ENCODE measurements at regions not wholly inside any gene's neighbourhood (a gene's known extent, or its start where the extent isn't known, plus 50 kb on each side); places are given as distances from the start of the nearest gene placed in this dataset.

DNA sequence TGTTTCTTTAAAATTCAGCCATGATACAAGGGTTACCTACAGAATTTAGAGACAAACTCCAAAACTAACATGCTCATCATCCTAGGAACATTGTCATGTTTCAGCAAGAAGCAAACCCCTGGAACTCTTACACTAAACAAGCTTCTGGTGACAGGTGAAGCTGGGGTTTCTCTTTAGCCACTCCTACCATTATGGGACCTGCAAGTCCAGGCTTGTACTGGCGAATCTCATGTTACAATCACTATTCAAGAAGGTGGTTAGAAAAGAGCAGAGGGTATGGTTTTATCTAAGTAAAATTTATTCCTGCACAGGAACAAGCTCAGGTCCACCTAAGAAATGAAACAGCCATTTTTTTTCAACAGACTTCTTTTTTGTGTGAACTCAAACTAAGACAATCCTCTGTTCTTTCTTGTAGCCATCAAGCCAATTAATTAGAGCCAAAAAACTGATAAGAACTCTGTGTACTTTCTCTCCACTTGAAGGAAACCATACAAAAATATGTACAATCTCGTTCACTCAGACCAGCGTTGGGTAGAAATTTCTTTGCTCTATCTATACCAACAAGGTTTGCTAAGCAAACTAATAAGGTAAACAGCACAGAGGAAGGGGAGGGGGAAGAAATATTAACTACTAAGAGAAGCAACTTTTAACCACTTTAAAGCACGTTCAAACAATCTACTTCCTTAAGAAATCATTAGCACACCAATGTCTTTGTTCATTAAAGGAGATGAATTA, 63.3 kb upstream of the NEDD4L start:
- Histone ChIP-seq H3K9me2 (no peaks in the 10 kb centered on the region), H3K4me1 (ENCODE audit: control insufficient read depth in 1 of 2, insufficient read depth in 2 of 2, low read depth in 1 of 2, low read length in 1 of 2) (no peaks in the 10 kb centered on the region; a peak in 1 of 4 replicates), H3K79me2 (ENCODE audit: insufficient read depth) (no peaks in the 10 kb centered on the region), H3K4me2 (no peak overlapping the region), H3K9ac (no peak overlapping the region), H3K27ac (ENCODE audit: low read depth in 2 of 2, low read length in 1 of 2) (no peak overlapping the region), H3K9me3 (no peaks in the 10 kb centered on the region), H3K4me3 (ENCODE audit: low read depth in 2 of 2, low read length in 1 of 2) (no peak overlapping the region), H3K27me3 (ENCODE audit: insufficient read depth) (no peaks in the 10 kb centered on the region), H3F3A (replicated peaks; ENCODE audit: insufficient read depth) (no peaks in the 10 kb centered on the region), H4K20me1 (ENCODE audit: insufficient read depth) (no peaks in the 10 kb centered on the region), H3K36me3 (replicated peaks in 1 of 2; ENCODE audit: control insufficient read depth in 1 of 2, insufficient read depth in 2 of 2, low read length in 1 of 2) (no peaks in the 10 kb centered on the region), H2AFZ (ENCODE audit: low read depth) (no peak overlapping the region)
- DNase-seq, result no peak
- POLR2A ChIA-PET, result no interaction called here
- TF ChIP-seq, protein P1, sequence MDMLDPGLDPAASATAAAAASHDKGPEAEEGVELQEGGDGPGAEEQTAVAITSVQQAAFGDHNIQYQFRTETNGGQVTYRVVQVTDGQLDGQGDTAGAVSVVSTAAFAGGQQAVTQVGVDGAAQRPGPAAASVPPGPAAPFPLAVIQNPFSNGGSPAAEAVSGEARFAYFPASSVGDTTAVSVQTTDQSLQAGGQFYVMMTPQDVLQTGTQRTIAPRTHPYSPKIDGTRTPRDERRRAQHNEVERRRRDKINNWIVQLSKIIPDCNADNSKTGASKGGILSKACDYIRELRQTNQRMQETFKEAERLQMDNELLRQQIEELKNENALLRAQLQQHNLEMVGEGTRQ (IDR thresholded peaks at IDR 0.05; ENCODE audit: borderline replicate concordance, low read depth, low read length), result no peak
- TF ChIP-seq YY1 (IDR thresholded peaks at IDR 0.05; ENCODE audit: low read depth) (no peak), TAF1 (IDR thresholded peaks at IDR 0.05; ENCODE audit: borderline replicate concordance, low read depth, low read length) (no peak), EP300 (IDR thresholded peaks at IDR 0.05; ENCODE audit: borderline replicate concordance in 1 of 2, low read depth in 1 of 2, low read length in 1 of 2) (no peak), GATA2 (CRISPR knock-in tag; IDR thresholded peaks at IDR 0.05) (no peak), CHD2 (IDR thresholded peaks at IDR 0.05; ENCODE audit: low read length, partially characterized antibody) (no peak), SIN3A (IDR thresholded peaks at IDR 0.05; ENCODE audit: borderline replicate concordance, low read depth, low read length) (no peak), TEAD4 (IDR thresholded peaks at IDR 0.05; ENCODE audit: borderline replicate concordance, insufficient read depth) (no peak), MXI1 (IDR thresholded peaks at IDR 0.05; ENCODE audit: low read depth, low read length) (no peak), JUND (IDR thresholded peaks at IDR 0.05) (no peak), FOXM1 (IDR thresholded peaks at IDR 0.05; ENCODE audit: low read depth) (no peak)
- TF ChIP-seq, protein P2, sequence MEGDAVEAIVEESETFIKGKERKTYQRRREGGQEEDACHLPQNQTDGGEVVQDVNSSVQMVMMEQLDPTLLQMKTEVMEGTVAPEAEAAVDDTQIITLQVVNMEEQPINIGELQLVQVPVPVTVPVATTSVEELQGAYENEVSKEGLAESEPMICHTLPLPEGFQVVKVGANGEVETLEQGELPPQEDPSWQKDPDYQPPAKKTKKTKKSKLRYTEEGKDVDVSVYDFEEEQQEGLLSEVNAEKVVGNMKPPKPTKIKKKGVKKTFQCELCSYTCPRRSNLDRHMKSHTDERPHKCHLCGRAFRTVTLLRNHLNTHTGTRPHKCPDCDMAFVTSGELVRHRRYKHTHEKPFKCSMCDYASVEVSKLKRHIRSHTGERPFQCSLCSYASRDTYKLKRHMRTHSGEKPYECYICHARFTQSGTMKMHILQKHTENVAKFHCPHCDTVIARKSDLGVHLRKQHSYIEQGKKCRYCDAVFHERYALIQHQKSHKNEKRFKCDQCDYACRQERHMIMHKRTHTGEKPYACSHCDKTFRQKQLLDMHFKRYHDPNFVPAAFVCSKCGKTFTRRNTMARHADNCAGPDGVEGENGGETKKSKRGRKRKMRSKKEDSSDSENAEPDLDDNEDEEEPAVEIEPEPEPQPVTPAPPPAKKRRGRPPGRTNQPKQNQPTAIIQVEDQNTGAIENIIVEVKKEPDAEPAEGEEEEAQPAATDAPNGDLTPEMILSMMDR (IDR thresholded peaks at IDR 0.05), result no peak
- TF ChIP-seq, protein P3, sequence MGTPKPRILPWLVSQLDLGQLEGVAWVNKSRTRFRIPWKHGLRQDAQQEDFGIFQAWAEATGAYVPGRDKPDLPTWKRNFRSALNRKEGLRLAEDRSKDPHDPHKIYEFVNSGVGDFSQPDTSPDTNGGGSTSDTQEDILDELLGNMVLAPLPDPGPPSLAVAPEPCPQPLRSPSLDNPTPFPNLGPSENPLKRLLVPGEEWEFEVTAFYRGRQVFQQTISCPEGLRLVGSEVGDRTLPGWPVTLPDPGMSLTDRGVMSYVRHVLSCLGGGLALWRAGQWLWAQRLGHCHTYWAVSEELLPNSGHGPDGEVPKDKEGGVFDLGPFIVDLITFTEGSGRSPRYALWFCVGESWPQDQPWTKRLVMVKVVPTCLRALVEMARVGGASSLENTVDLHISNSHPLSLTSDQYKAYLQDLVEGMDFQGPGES (IDR thresholded peaks at IDR 0.05; ENCODE audit: low read depth, low read length), result no peak
- WGBS (ENCODE audit: low lambda C conversion rate), result 70% methylated on average over 4 of the region's 4 CpGs
- CTCF ChIA-PET, result interaction anchor here (0.6 to 1.4 kb wide), 4 partner anchors 29 to 149 kb away, joined by 3 to 4 read pairs (median 3); partner anchors contain the start of gene NEDD4L
